NCI-H2196 (cell line): ENCODE measurements at regions not wholly inside any gene's neighbourhood (a gene's known extent, or its start where the extent isn't known, plus 50 kb on each side); places are given as distances from the start of the nearest gene placed in this dataset.

Source experiments
- DNase-seq: peaks from one replicate; lab custom pipeline; 2025; ENCODE audit not compliant: unreplicated experiment; lab: John Stamatoyannopoulos, UW

GRCh38 chr10:128879030-128879429 is 588.0 kb upstream of the MGMT start:
- no peak for DNase-seq

- DNase-seq, result no peak
Observed at GRCh38 chr10:128879441-128880140, 587.5 kb upstream of the MGMT start.

GRCh38 chr10:128880159-128880725 is 586.8 kb upstream of the MGMT start:
- DNase-seq, result no peak

- no peak for DNase-seq
Observed at GRCh38 chr10:128881086-128881485, 586.0 kb upstream of the MGMT start.

GRCh38 chr10:128883231-128884032 is 583.6 kb upstream of the MGMT start:
- DNase-seq, result no peak

DNA sequence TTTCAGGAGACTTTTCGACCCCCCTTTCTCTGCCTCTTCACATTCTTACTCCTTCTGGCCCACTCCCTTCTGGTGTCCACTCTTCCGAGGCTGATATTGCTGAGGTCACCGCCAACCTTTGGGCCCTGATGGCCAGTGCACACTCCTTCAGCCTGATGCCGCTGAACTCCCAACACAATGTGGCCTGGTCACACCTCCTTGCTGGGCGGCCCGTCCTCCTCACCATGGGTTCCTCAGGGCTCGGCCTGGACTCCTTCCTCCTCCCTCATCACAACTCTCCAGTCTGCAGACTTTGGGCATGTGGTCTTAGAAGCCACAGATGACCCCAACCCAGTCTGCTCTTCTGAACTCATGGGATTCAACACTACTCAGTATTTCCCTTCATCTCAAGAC is 583.0 kb upstream of the MGMT start:
- DNase-seq, result no peak

GRCh38 chr10:128884496-128885072 is 582.5 kb upstream of the MGMT start:
- no peak for DNase-seq

DNA sequence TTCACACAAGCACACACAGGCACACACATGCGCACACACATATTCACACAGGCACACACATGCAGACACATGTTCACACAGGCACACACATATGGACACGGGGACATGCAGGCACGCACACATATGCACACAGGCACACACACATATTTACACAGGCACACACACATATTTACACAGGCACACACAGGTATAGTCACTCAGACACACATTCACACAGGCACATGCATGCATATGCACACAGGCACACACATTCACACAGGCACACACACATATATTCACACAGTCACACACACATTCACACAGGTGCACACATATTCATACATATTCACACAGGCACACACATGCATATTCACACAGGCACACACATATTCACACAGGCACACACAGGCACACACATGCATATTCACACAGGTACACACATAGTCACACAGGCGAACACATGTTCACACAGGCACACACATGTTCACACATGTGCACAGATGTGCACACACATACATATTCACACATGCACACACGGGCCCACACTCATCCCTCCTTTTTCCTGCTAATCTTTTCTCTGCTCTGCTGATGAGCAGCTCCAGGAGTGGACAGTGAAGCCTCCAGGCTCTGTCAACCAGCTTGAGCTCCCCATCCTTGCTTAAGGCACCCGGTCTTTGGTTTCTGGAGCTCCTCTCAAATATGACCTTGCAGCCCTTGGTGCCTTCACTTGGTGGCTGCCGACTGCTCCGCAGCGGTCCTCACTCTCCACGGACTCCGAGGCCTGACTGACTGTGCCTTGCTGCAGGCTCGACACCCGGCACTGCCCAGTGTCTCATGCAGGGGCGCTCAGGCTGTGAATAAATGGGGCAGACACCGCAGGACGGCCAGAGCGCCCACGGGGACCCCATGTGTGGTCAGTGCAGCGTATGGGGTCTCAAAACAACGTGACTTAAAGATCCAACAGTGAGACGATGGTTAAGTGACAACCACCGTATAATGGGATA is 581.2 kb upstream of the MGMT start:
- no peak for DNase-seq

DNA sequence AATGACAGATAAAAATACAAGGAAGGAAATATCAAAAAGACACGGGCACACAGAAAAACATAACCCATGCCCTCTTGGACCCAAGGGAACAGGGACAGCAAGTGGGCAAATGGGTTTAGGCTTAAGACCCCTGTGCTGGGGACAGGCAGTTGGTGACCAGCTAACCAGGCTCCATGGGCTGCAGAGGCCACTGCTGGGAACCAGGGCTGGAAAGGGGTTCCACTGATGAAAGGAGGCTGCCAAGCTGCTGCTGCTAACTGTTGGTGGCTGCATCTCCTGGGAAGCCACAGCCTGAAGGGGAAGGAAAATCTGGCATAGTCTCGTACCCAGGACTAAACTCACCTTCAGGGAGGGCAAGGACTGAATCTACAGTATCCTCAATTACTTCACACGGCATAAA is 579.2 kb upstream of the MGMT start:
- no peak for DNase-seq

DNA sequence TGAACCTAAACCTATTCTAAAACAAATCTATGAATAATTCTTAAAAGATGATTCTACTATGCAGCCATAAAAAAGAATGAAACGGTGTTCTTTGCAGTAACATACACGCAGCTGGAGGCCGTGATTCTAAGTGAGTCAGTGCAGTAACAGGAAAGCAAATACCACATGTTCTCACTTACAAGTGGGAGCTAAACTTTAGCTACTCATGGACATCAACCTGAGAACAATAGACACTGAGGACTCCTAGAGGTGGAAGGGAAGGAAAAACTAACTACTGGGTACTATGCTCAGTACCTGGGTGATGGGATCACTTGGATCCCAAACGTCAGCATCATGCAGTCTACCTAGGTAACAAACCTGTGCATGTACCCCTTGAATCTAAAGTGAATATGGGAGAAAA is 575.0 kb upstream of the MGMT start:
- no peak for DNase-seq

GRCh38 chr10:128894641-128895040 is 572.4 kb upstream of the MGMT start:
- no peak for DNase-seq

- DNase-seq, result no peak
Observed at GRCh38 chr10:128895473-128895872, 571.6 kb upstream of the MGMT start.

- DNase-seq, result no peak
Observed at GRCh38 chr10:128896116-128896795, 570.8 kb upstream of the MGMT start.

GRCh38 chr10:128896963-128897362 is 570.1 kb upstream of the MGMT start:
- no peak for DNase-seq

DNA sequence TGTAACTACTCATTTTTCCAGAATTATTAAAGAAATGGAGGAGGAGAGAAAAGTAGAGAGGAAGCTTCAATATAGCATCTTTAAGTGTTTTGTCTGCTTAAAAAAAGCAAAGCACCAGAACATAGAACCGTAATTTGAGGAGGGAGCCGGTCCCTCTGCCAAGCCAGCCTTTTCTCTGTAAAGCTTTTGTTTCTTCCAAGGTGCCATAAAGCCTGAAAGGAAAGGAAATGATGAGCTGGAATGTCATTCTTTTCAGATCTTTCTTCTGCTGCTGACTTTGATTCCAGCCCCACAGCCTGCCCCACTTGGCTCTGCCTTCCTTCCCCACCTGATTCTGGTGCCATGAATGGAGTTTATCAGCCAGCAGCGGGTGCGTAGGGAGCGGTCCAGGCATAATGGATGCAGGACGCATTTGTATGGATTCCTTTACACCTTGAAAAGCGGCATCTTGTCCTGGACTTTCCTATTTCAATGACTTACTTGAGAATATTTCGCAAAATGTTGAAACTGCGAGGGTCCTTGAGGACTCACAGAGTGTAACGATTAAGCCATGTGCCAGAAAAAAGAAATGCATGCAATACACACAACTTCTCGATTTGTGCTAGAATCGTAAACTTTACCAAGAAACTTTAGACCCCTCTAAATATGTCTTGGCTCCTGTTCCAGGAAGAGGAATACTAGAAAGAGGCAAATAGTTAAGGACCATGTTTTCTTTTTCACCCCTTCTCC is 569.5 kb upstream of the MGMT start:
- DNase-seq, result no peak

- DNase-seq, result no peak
Observed at GRCh38 chr10:128898133-128898915, 568.7 kb upstream of the MGMT start.

DNA sequence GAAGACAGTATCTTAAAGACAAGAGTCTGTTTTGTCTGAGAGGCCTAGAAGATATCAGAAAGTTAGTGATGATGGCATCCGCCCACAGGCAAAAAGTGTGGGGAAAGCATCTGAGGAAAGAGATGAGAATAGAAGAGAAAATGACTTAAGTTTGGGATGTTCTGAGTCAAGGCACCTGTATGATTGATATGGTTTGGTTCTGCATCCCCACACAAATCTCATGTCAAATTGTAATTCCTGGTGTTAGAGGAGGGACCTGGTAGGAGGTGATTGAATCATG is 568.2 kb upstream of the MGMT start:
- DNase-seq, result no peak

DNA sequence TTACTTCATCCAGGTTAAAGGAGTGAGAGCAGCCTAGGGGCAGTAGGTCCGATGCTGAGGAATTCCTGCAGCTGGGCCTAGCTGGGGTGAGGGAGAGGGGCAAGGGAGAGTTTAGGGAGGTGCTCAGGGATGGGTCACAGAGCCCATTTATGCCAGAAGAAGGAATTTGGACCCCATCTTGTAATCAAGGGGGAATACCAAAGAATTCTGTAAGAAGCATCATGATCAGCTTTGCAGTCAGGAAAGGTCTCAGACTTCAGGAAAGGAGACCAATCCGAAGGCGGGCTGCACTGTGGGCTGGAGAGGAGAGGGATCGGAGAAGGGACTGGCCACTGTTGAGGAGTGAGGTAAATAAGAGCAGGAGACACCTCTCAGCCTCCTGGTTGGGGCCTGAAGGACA is 566.6 kb upstream of the MGMT start:
- no peak for DNase-seq

- no peak for DNase-seq
Observed at GRCh38 chr10:128901236-128901635, 565.8 kb upstream of the MGMT start.
